ENCODE measurements at regions not wholly inside any gene's neighbourhood (a gene's known extent, or its start where the extent isn't known, plus 50 kb on each side); places are given as distances from the start of the nearest gene placed in this dataset.

- TF ChIP-seq, protein P1, sequence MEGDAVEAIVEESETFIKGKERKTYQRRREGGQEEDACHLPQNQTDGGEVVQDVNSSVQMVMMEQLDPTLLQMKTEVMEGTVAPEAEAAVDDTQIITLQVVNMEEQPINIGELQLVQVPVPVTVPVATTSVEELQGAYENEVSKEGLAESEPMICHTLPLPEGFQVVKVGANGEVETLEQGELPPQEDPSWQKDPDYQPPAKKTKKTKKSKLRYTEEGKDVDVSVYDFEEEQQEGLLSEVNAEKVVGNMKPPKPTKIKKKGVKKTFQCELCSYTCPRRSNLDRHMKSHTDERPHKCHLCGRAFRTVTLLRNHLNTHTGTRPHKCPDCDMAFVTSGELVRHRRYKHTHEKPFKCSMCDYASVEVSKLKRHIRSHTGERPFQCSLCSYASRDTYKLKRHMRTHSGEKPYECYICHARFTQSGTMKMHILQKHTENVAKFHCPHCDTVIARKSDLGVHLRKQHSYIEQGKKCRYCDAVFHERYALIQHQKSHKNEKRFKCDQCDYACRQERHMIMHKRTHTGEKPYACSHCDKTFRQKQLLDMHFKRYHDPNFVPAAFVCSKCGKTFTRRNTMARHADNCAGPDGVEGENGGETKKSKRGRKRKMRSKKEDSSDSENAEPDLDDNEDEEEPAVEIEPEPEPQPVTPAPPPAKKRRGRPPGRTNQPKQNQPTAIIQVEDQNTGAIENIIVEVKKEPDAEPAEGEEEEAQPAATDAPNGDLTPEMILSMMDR (IDR thresholded peaks at IDR 0.05): no peak
- no peak for TF ChIP-seq POLR2A (IDR thresholded peaks at IDR 0.05)
Observed at GRCh38 chr2:236452238-236452637, 117.4 kb upstream of the ACKR3 start.

All from thyroid gland (tissue), 4 donors.